Mesenchymal stem cell (in vitro differentiated cells and primary cell): ENCODE measurements at regions not wholly inside any gene's neighbourhood (a gene's known extent, or its start where the extent isn't known, plus 50 kb on each side); places are given as distances from the start of the nearest gene placed in this dataset.

ENCODE experiments used
- DNase-seq: peaks from one replicate; pipeline ENCODE4 v3.0.0-alpha.2; 2013
- H2AFZ ChIP-seq: one replicate; pipeline ENCODE4 v1.6.1; 2013; ENCODE audit warnings: low read depth, mild to moderate bottlenecking, control low read depth, inconsistent platforms, low read length, moderate library complexity
- H2AK5ac ChIP-seq: 2 replicates; pipeline ENCODE4 v1.6.1; 2013; ENCODE audit warnings: low read length, moderate library complexity, mild to moderate bottlenecking, inconsistent platforms; ENCODE audit not compliant: severe bottlenecking
- H2BK120ac ChIP-seq: one replicate; pipeline ENCODE4 v1.6.1; 2013; ENCODE audit warnings: low read depth, mild to moderate bottlenecking, inconsistent platforms, low read length, moderate library complexity
- H2BK12ac ChIP-seq, 2 experiments: one replicate each; pipeline ENCODE4 v1.6.1; 2013; ENCODE audit warnings: inconsistent platforms in 2 of 2, low read length in 2 of 2, mild to moderate bottlenecking in 2 of 2, moderate library complexity in 2 of 2, control low read depth in 1 of 2
- H2BK15ac ChIP-seq: one replicate; pipeline ENCODE4 v1.6.1; 2013; ENCODE audit warnings: mild to moderate bottlenecking, low read depth, inconsistent platforms; ENCODE audit not compliant: poor library complexity, severe bottlenecking
- H2BK5ac ChIP-seq: 2 replicates; pipeline ENCODE4 v1.6.1; 2013; ENCODE audit warnings: low read depth, mild to moderate bottlenecking, low read length, control low read depth, inconsistent platforms; ENCODE audit not compliant: poor library complexity, severe bottlenecking
- H3K14ac ChIP-seq, 2 experiments: one replicate each; pipeline ENCODE4 v1.6.1; 2013; ENCODE audit warnings: inconsistent platforms in 2 of 2, low read length in 2 of 2, control low read depth in 1 of 2, mild to moderate bottlenecking in 1 of 2, moderate library complexity in 1 of 2
- H3K18ac ChIP-seq, 2 experiments: one replicate each; pipeline ENCODE4 v1.6.1; 2013; ENCODE audit warnings: inconsistent platforms in 2 of 2, low read length in 2 of 2, control low read depth in 1 of 2, low read depth in 1 of 2, mild to moderate bottlenecking in 1 of 2
- H3K23ac ChIP-seq, 2 experiments: one replicate each; pipeline ENCODE4 v1.6.1; 2013; ENCODE audit warnings: inconsistent platforms in 2 of 2, low read length in 2 of 2, mild to moderate bottlenecking in 2 of 2, moderate library complexity in 2 of 2, control low read depth in 1 of 2
- H3K27ac ChIP-seq: 2 replicates; pipeline ENCODE4 v1.5.1; 2013; ENCODE audit warnings: mild to moderate bottlenecking, moderate library complexity, low read length, control low read depth, inconsistent platforms; ENCODE audit not compliant: poor library complexity, severe bottlenecking
- H3K27me3 ChIP-seq, 2 experiments: 2 replicates each; pipeline versions ENCODE4 v1.6.1 to v1.7.0; 2013; ENCODE audit warnings: low read length in 2 of 2, mild to moderate bottlenecking in 2 of 2, moderate library complexity in 2 of 2, control low read depth in 1 of 2, inconsistent platforms in 1 of 2; ENCODE audit not compliant: control insufficient read depth in 1 of 2, insufficient read depth in 1 of 2
- H3K36me3 ChIP-seq, 2 experiments: 2 replicates each; pipeline versions ENCODE4 v1.6.1 to v1.7.0; 2013; ENCODE audit warnings: low read length in 2 of 2, control low read depth in 1 of 2, inconsistent platforms in 1 of 2, low read depth in 1 of 2, mild to moderate bottlenecking in 1 of 2; ENCODE audit not compliant: insufficient read depth in 2 of 2, control insufficient read depth in 1 of 2
- H3K4ac ChIP-seq, 2 experiments: one replicate each; pipeline ENCODE4 v1.6.1; 2013; ENCODE audit warnings: inconsistent platforms in 2 of 2, low read length in 2 of 2, mild to moderate bottlenecking in 2 of 2, moderate library complexity in 2 of 2, control low read depth in 1 of 2, low read depth in 1 of 2
- H3K4me1 ChIP-seq: 2 replicates; pipeline ENCODE4 v1.6.1; 2013; ENCODE audit warnings: low read depth, low read length, control low read depth; ENCODE audit not compliant: control insufficient read depth, insufficient read depth
- H3K4me2 ChIP-seq: 2 replicates; pipeline ENCODE4 v1.6.1; 2013; ENCODE audit warnings: low read length, mild to moderate bottlenecking, inconsistent platforms; ENCODE audit not compliant: poor library complexity, severe bottlenecking
- H3K4me3 ChIP-seq, 2 experiments: 2 replicates each; pipeline versions ENCODE4 v1.5.1 to v1.7.0; 2013; ENCODE audit warnings: low read length in 2 of 2, mild to moderate bottlenecking in 2 of 2, control low read depth in 1 of 2, low read depth in 1 of 2; ENCODE audit not compliant: insufficient read depth in 1 of 2
- H3K79me1 ChIP-seq: replicated peaks from 2 replicates; pipeline ENCODE4 v1.6.1; 2013; ENCODE audit warnings: mild to moderate bottlenecking, control low read depth, low read length, inconsistent platforms; ENCODE audit not compliant: poor library complexity, severe bottlenecking
- H3K9ac ChIP-seq: 2 replicates; pipeline ENCODE4 v1.7.0; 2013; ENCODE audit warnings: mild to moderate bottlenecking, low read length, moderate library complexity
- H3K9me3 ChIP-seq: 2 replicates; pipeline ENCODE4 v1.7.0; 2013; ENCODE audit warnings: mild to moderate bottlenecking, low read length; ENCODE audit not compliant: control insufficient read depth
- H4K8ac ChIP-seq: one replicate; pipeline ENCODE4 v1.6.1; 2013; ENCODE audit warnings: inconsistent platforms, mild to moderate bottlenecking, low read length, moderate library complexity
- H4K91ac ChIP-seq: one replicate; pipeline ENCODE4 v1.6.1; 2013; ENCODE audit warnings: mild to moderate bottlenecking, low read length, inconsistent platforms
- WGBS: methylation state at CpG from one replicate; pipeline ENCODE4 v1.1.7; 2013; ENCODE audit warnings: mixed read lengths; 5-methylcytosine and 5-hydroxymethylcytosine counted together

DNA sequence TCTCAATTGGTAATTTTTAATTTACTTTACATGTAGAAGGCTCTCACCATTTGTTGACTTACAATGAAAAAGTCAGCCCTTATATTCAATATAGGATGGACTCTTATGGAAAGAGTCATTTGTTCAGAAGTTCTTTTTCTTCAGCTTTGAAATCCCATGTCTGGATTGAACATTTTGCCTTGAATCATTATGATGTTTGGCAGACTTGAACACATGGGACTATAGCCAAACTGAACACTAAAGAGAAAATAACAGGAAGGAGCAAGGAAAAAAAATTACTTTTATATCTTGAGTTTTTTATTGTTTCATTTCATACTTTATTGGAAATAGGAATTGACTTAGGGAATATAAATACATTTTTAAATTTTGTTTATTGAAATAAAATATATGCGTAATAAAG is 1503.0 kb downstream of the EFNA5 start:
- no CpG with 5 or more reads among the region's 1 CpG for WGBS

DNA sequence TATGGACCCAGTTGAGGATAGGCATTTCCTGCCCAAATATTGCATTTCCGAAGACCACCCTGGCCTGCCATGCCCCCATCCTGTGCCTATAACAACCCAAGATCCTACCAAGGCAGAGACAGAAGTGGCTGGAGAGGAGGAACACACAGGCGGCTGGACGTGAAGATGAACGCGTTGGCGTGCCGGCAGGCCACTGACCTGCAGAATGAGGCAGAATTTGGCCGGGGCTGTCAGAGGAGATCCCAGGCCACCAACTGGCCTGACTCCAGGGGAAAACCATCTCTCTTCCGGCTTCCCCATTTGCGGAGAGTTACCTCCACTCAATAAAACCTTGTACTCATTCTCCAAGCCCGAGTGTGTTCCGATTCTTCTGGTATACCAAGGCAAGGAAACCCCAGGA is 1507.5 kb downstream of the EFNA5 start:
- H3K23ac ChIP-seq, result no peak overlapping the region
- H3K4me2 ChIP-seq, result no peak overlapping the region
- H2AK5ac ChIP-seq, result no peak overlapping the region
- no peak overlapping the region for H3K18ac ChIP-seq
- H2BK120ac ChIP-seq, result no peak overlapping the region
- H3K27ac ChIP-seq, result no peak overlapping the region
- no peak for DNase-seq
- no peak overlapping the region for H3K4me3 ChIP-seq
- H4K8ac ChIP-seq, result no peak overlapping the region
- no peak overlapping the region for H3K9ac ChIP-seq
- no peak overlapping the region for H2BK15ac ChIP-seq
- no peaks in the 10 kb centered on the region for H3K27me3 ChIP-seq
- no peak overlapping the region for H2BK12ac ChIP-seq
- no peak overlapping the region for H2AFZ ChIP-seq
- H3K36me3 ChIP-seq, result no peaks in the 10 kb centered on the region
- no peak overlapping the region for H2BK5ac ChIP-seq
- WGBS, result 98% methylated on average over 12 of the region's 12 CpGs
- no peaks in the 10 kb centered on the region for H3K4me1 ChIP-seq
- no peaks in the 10 kb centered on the region for H3K79me1 ChIP-seq
- H3K4ac ChIP-seq, result no peak overlapping the region
- no peak overlapping the region for H3K14ac ChIP-seq
- H4K91ac ChIP-seq, result no peak overlapping the region
- H3K9me3 ChIP-seq, result no peaks in the 10 kb centered on the region

More for the DNA sequence above, 1503.0 kb downstream of the EFNA5 start:
- Histone ChIP-seq H3K14ac (no peak overlapping the region), H3K4me3 (no peak overlapping the region), H2BK15ac (no peak overlapping the region), H2BK12ac (no peak overlapping the region), H2BK5ac (no peak overlapping the region), H3K4me2 (no peak overlapping the region), H2AFZ (no peak overlapping the region), H3K27ac (no peak overlapping the region), H3K4me1 (no peaks in the 10 kb centered on the region), H3K9ac (no peak overlapping the region), H3K27me3 (no peaks in the 10 kb centered on the region), H4K91ac (no peak overlapping the region), H3K9me3 (no peaks in the 10 kb centered on the region), H4K8ac (no peak overlapping the region), H2BK120ac (no peak overlapping the region), H2AK5ac (no peak overlapping the region), H3K4ac (no peak overlapping the region), H3K36me3 (no peaks in the 10 kb centered on the region), H3K79me1 (no peaks in the 10 kb centered on the region), H3K23ac (no peak overlapping the region), H3K18ac (no peak overlapping the region)
- DNase-seq, result no peak

DNA sequence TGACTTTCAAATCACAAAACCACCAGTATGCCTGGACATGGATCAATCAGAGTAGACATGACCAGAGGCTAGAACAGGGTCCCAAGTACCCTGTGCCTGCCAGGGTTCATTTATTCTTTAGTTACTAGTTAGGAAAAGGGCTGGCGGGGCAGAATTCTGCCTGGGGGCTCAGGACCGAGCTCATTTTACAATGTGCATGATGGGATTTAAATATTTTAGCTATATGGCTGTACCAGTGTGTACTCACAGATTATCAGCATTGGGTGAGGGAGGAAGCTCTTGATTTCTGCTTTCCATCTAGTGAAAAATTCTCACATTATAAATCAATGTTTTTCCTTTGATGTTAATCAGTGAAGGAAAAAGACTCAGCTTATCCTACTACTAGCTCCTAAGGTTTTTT is 1511.1 kb downstream of the EFNA5 start:
- no peak overlapping the region for H3K9ac ChIP-seq
- no peak overlapping the region for H3K4me2 ChIP-seq
- no peak overlapping the region for H2BK120ac ChIP-seq
- no peak overlapping the region for H2BK12ac ChIP-seq
- no peak overlapping the region for H3K14ac ChIP-seq
- no peak overlapping the region for H4K8ac ChIP-seq
- H3K4me1 ChIP-seq, result no peaks in the 10 kb centered on the region
- H3K23ac ChIP-seq, result no peak overlapping the region
- H2BK15ac ChIP-seq, result no peak overlapping the region
- no peak overlapping the region for H3K18ac ChIP-seq
- H2BK5ac ChIP-seq, result no peak overlapping the region
- H3K4ac ChIP-seq, result no peak overlapping the region
- no peak for DNase-seq
- no peak overlapping the region for H2AFZ ChIP-seq
- no peaks in the 10 kb centered on the region for H3K9me3 ChIP-seq
- WGBS, result 87% methylated on average over 2 of the region's 2 CpGs
- H3K27me3 ChIP-seq, result no peaks in the 10 kb centered on the region
- no peak overlapping the region for H4K91ac ChIP-seq
- no peak overlapping the region for H3K27ac ChIP-seq
- no peak overlapping the region for H2AK5ac ChIP-seq
- H3K36me3 ChIP-seq, result no peaks in the 10 kb centered on the region
- H3K4me3 ChIP-seq, result no peak overlapping the region
- H3K79me1 ChIP-seq, result no peaks in the 10 kb centered on the region

DNA sequence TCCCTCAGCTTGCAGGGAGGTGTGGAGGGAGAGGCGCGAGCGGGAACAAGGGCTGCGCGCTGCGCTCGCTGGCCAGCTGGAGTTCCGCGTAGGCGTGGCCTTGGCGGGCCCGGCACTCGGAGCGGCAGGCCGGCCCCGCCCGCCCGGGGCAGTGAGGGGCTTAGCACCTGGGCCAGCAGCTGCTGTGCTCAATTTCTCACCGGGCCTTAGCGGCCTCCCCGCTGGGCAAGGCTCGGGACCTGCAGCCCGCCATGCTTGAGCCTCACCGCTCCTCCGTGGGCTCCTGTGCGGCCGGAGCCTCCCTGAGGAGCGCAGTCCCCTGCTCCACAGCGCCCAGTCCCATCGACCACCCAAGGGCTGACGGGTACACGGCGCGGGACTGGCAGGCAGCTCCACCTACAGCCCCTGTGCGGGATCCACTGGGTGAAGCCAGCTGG is 1516.4 kb downstream of the EFNA5 start:
- DNase-seq, result no peak
- no peak overlapping the region for H4K8ac ChIP-seq
- no peak overlapping the region for H3K4ac ChIP-seq
- H2AK5ac ChIP-seq, result no peak overlapping the region
- no peak overlapping the region for H2BK12ac ChIP-seq
- H3K36me3 ChIP-seq, result no peaks in the 10 kb centered on the region
- no peak overlapping the region for H3K27ac ChIP-seq
- H3K4me2 ChIP-seq, result no peak overlapping the region
- no peak overlapping the region for H2BK15ac ChIP-seq
- WGBS, result 98% methylated on average over 35 of the region's 35 CpGs
- no peaks in the 10 kb centered on the region for H3K79me1 ChIP-seq
- no peaks in the 10 kb centered on the region for H3K9me3 ChIP-seq
- H3K4me3 ChIP-seq, result no peak overlapping the region
- H3K9ac ChIP-seq, result no peak overlapping the region
- no peaks in the 10 kb centered on the region for H3K27me3 ChIP-seq
- no peak overlapping the region for H2BK120ac ChIP-seq
- peaks cover 2% of the 10 kb centered on the region for H3K4me1 ChIP-seq
- no peak overlapping the region for H3K14ac ChIP-seq
- no peak overlapping the region for H2BK5ac ChIP-seq
- no peak overlapping the region for H3K23ac ChIP-seq
- no peak overlapping the region for H3K18ac ChIP-seq
- no peak overlapping the region for H4K91ac ChIP-seq
- H2AFZ ChIP-seq, result no peak overlapping the region
